ENCODE measurements at regions not wholly inside any gene's neighbourhood (a gene's known extent, or its start where the extent isn't known, plus 50 kb on each side); places are given as distances from the start of the nearest gene placed in this dataset.

GRCh38 chr12:124390442-124391097 lies 95.7 kb downstream of the RFLNA start:
- Histone ChIP-seq H3K36me3 (ENCODE audit: insufficient read depth, insufficient read length, low read length) (peaks cover 47% of the 10 kb centered on the region), H3K4me3 (ENCODE audit: insufficient read length, low read depth) (no peak overlapping the region), H3K9me3 (ENCODE audit: insufficient read depth, low read length) (no peaks in the 10 kb centered on the region), H3K4me1 (ENCODE audit: insufficient read depth, insufficient read length) (peaks cover 54% of the 10 kb centered on the region), H3K9ac (ENCODE audit: insufficient read length, low read depth) (no peak overlapping the region), H3K27me3 (ENCODE audit: insufficient read depth, insufficient read length) (no peaks in the 10 kb centered on the region)
- no peak for DNase-seq (ENCODE audit: low read depth, low spot score)
- TF ChIP-seq ZNF274 (IDR thresholded peaks at IDR 0.05; ENCODE audit: low read depth, low read length) (no peak), YY1 (IDR thresholded peaks at IDR 0.05; ENCODE audit: insufficient read depth, insufficient read length) (no peak), SUZ12 (IDR thresholded peaks at IDR 0.05; ENCODE audit: extremely low read depth, insufficient read depth, insufficient read length) (no peak)

DNA sequence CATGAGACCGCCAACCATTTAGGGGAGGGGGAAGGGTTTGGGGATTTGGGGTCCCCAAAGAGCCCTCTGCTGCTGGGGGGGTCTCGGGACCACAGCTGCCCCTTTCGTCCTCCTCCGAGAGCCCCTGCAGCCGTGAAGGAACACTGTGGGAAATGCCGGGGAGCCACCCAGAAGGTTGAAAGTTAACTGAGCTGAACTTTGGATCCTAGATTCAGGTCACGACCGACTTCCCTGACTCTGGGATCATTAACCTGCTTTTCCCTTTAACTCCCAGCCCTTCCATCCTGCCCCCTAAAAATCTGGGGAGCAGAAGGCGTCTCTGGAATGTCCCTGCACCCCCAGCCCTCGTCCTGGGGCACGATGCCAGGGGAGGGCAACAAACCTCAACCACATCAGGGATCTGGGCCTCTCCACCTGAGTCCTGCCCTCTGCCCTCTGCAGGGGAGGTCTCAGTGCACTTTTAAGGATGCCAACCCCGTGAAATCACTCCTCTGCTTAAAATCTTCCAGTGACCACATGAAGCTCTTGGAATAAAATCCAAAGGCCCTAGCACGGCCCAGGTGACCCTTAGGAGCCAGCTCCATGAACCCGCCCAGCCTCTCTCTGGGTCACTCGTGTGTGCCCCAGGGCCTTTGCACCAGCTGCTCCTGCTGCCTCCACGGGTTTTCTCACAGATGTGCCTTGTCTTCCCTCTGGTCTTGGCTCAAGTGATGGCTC lies 95.0 kb downstream of the RFLNA start:
- peak overlapping the region; percentile 68 for H3K4me3 ChIP-seq (ENCODE audit: insufficient read length, low read depth)
- peaks cover 44% of the 10 kb centered on the region for H3K36me3 ChIP-seq (ENCODE audit: insufficient read depth, insufficient read length, low read length)
- no peak for TF ChIP-seq SUZ12 (IDR thresholded peaks at IDR 0.05; ENCODE audit: extremely low read depth, insufficient read depth, insufficient read length)
- no peak for TF ChIP-seq YY1 (IDR thresholded peaks at IDR 0.05; ENCODE audit: insufficient read depth, insufficient read length)
- TF ChIP-seq ZNF274 (IDR thresholded peaks at IDR 0.05; ENCODE audit: low read depth, low read length) = no peak
- DNase-seq (ENCODE audit: low read depth, low spot score) = no peak
- H3K9me3 ChIP-seq (ENCODE audit: insufficient read depth, low read length) = no peaks in the 10 kb centered on the region
- no peaks in the 10 kb centered on the region for H3K27me3 ChIP-seq (ENCODE audit: insufficient read depth, insufficient read length)
- peaks cover 51% of the 10 kb centered on the region for H3K4me1 ChIP-seq (ENCODE audit: insufficient read depth, insufficient read length)
- H3K9ac ChIP-seq (ENCODE audit: insufficient read length, low read depth) = peak overlapping the region; percentile 93

- Histone ChIP-seq H3K4me3 (ENCODE audit: insufficient read length, low read depth) (peak overlapping the region; percentile 68), H3K4me1 (ENCODE audit: insufficient read depth, insufficient read length) (peaks cover 53% of the 10 kb centered on the region), H3K36me3 (ENCODE audit: insufficient read depth, insufficient read length, low read length) (peaks cover 44% of the 10 kb centered on the region), H3K9ac (ENCODE audit: insufficient read length, low read depth) (peak overlapping the region; percentile 93), H3K9me3 (ENCODE audit: insufficient read depth, low read length) (no peaks in the 10 kb centered on the region), H3K27me3 (ENCODE audit: insufficient read depth, insufficient read length) (no peaks in the 10 kb centered on the region)
- TF ChIP-seq SUZ12 (IDR thresholded peaks at IDR 0.05; ENCODE audit: extremely low read depth, insufficient read depth, insufficient read length) (no peak), YY1 (IDR thresholded peaks at IDR 0.05; ENCODE audit: insufficient read depth, insufficient read length) (no peak), ZNF274 (IDR thresholded peaks at IDR 0.05; ENCODE audit: low read depth, low read length) (no peak)
- DNase-seq (ENCODE audit: low read depth, low spot score) = no peak
Measured at GRCh38 chr12:124389138-124389724, 94.3 kb downstream of the RFLNA start.

DNA sequence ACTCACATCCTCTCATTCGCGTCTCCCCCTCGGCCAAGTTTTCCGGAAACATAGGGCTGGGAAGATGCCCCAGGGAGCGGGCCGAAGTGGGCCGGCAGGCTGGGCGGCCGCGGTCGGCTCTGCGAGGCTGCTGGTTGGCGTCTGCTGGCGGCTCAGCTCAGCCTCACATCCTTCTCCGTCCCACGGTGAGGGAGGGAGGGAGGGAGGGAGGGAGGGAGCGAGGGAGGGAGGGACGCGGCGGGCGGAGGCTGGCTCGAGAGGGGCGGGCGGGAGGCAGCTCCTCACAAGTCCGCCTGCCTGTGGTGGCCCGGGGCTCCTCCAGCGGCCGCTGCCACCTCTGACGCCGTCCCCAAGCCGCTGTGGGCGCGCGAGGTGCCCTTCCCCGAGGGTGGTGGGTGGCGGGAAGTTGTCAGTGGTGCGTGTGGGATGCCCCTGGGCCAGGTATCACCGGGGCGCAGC lies 93.8 kb downstream of the RFLNA start:
- peak overlapping the region; percentile 95 for H3K9ac ChIP-seq (ENCODE audit: insufficient read length, low read depth)
- H3K36me3 ChIP-seq (ENCODE audit: insufficient read depth, insufficient read length, low read length) = peaks cover 44% of the 10 kb centered on the region
- DNase-seq (ENCODE audit: low read depth, low spot score) = peak; percentile 77
- no peaks in the 10 kb centered on the region for H3K9me3 ChIP-seq (ENCODE audit: insufficient read depth, low read length)
- H3K27me3 ChIP-seq (ENCODE audit: insufficient read depth, insufficient read length) = no peaks in the 10 kb centered on the region
- peak overlapping the region; percentile 68 for H3K4me3 ChIP-seq (ENCODE audit: insufficient read length, low read depth)
- H3K4me1 ChIP-seq (ENCODE audit: insufficient read depth, insufficient read length) = peaks cover 57% of the 10 kb centered on the region
- no peak for TF ChIP-seq SUZ12 (IDR thresholded peaks at IDR 0.05; ENCODE audit: extremely low read depth, insufficient read depth, insufficient read length)
- TF ChIP-seq YY1 (IDR thresholded peaks at IDR 0.05; ENCODE audit: insufficient read depth, insufficient read length) = no peak
- no peak for TF ChIP-seq ZNF274 (IDR thresholded peaks at IDR 0.05; ENCODE audit: low read depth, low read length)

DNA sequence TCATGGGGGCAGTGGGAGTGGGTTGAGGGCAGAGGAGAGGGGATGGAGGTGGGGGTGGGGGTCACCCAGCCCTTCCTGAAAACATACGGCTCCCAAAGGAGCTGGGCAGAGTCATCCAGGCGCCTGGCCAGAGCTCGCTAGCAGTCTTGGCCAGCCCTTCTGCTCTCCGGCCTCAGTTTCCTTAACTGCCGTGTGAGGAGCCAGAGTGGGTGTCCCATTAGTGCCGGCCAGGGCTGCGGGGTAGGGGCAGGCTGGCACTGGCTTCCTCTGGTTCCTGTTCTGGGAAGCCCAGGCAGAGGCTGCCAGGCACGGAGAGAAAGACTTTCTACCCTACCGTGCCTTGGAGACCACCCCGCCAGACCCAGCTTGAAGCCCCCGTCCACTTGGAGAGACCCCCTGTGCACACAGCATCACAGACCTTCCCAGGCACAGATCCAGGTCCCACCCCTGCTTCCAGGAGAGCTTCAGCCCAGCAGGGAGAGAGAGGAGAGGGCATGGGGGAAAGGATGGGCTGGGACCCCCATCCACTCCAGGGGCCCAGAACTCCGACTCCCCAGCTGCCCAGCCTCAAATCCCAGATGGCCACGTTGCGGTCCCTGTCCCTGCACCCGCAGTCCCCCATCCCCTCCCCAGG lies 93.3 kb downstream of the RFLNA start:
- Histone ChIP-seq H3K4me3 (ENCODE audit: insufficient read length, low read depth) (peak overlapping the region; percentile 50), H3K9me3 (ENCODE audit: insufficient read depth, low read length) (no peaks in the 10 kb centered on the region), H3K36me3 (ENCODE audit: insufficient read depth, insufficient read length, low read length) (peaks cover 44% of the 10 kb centered on the region), H3K4me1 (ENCODE audit: insufficient read depth, insufficient read length) (peaks cover 54% of the 10 kb centered on the region), H3K9ac (ENCODE audit: insufficient read length, low read depth) (peak overlapping the region; percentile 95), H3K27me3 (ENCODE audit: insufficient read depth, insufficient read length) (no peaks in the 10 kb centered on the region)
- TF ChIP-seq YY1 (IDR thresholded peaks at IDR 0.05; ENCODE audit: insufficient read depth, insufficient read length) (no peak), ZNF274 (IDR thresholded peaks at IDR 0.05; ENCODE audit: low read depth, low read length) (no peak), SUZ12 (IDR thresholded peaks at IDR 0.05; ENCODE audit: extremely low read depth, insufficient read depth, insufficient read length) (no peak)
- no peak for DNase-seq (ENCODE audit: low read depth, low spot score)

GRCh38 chr12:124387528-124387911 lies 92.6 kb downstream of the RFLNA start:
- H3K9me3 ChIP-seq (ENCODE audit: insufficient read depth, low read length) = no peaks in the 10 kb centered on the region
- TF ChIP-seq ZNF274 (IDR thresholded peaks at IDR 0.05; ENCODE audit: low read depth, low read length) = no peak
- TF ChIP-seq SUZ12 (IDR thresholded peaks at IDR 0.05; ENCODE audit: extremely low read depth, insufficient read depth, insufficient read length) = no peak
- TF ChIP-seq YY1 (IDR thresholded peaks at IDR 0.05; ENCODE audit: insufficient read depth, insufficient read length) = no peak
- peaks cover 51% of the 10 kb centered on the region for H3K36me3 ChIP-seq (ENCODE audit: insufficient read depth, insufficient read length, low read length)
- H3K27me3 ChIP-seq (ENCODE audit: insufficient read depth, insufficient read length) = no peaks in the 10 kb centered on the region
- DNase-seq (ENCODE audit: low read depth, low spot score) = no peak
- H3K9ac ChIP-seq (ENCODE audit: insufficient read length, low read depth) = no peak overlapping the region
- H3K4me1 ChIP-seq (ENCODE audit: insufficient read depth, insufficient read length) = peaks cover 52% of the 10 kb centered on the region
- H3K4me3 ChIP-seq (ENCODE audit: insufficient read length, low read depth) = no peak overlapping the region
